AG08396 (cell line): ENCODE measurements at regions not wholly inside any gene's neighbourhood (a gene's known extent, or its start where the extent isn't known, plus 50 kb on each side); places are given as distances from the start of the nearest gene placed in this dataset.

Experiments
- DNase-seq: peaks from one replicate; pipeline ENCODE4 v3.0.0; 2012; ENCODE audit warnings: low spot score, mixed read lengths

DNA sequence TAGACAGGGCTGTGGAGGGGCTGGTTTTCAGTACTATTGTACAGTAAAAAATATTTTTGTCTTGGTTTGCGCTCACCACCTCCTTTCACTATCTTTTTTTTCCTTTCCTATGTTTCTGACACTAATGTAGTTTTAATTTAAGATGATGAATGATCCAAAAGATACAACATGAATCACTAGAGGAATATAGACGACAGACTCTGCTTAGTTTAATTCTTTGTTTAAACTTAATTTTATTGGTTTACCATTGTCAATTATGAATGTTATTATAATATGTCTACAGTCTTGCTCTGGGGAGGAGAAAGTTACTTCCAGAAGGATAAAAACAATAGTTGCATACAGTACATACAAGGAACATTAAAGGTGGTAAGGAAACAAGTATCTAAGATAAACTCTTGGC is 682.4 kb upstream of the ADGRL4 start:
- no peak for DNase-seq

DNA sequence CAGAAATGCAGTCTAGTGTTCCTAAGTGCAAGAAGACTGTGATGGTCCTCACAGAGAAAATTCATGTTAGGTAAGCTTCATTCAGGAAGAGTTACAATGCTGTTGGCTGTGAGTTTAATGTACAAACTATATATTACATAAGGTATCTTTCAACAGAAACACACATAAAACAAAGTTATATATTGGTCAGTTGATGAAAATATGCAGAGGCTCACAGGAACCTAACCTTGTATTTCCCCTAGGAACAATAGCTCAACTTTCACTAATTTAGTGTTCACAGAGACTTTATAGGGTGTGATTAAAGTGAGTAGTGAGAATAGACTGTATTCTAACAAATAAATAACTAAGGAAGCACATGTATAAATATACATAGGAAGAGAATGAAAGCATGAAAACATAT is 676.9 kb upstream of the ADGRL4 start:
- no peak for DNase-seq

DNA sequence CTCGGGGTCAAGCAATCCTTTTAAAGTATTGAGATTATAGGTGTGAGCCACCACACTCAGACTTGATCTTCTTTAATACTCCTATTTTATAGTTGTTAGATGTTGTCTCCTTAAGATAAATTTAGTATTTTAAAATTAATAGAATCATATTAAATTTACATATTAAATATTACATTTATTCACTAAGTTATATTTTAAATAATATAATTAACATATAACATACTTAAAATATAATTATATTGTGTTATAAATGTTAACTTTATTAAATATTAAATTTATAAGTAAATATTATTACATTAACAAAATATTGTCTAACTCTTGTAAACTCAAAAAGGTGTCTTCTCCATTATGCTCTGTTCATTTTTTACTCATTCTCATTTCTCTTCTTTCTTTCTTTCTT is 675.9 kb upstream of the ADGRL4 start:
- DNase-seq, result no peak

DNA sequence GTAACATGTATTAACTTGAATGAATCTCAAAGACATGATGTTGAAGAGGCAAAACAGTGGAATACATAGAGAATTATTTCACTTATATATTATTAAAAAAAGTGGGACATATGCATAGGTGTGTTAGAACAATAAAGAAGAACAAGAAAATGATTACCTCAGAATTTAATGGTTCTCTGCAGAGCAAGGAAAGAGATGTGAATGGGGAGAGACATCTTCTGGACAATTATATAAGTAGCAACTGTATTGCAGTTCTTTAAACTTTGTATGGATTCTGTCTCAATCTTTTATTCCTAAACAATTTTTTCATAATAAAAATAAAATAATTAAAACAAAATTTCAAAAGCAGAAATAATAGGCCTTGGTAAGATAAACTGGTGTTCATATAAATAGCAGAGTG is 674.9 kb upstream of the ADGRL4 start:
- DNase-seq, result no peak

DNA sequence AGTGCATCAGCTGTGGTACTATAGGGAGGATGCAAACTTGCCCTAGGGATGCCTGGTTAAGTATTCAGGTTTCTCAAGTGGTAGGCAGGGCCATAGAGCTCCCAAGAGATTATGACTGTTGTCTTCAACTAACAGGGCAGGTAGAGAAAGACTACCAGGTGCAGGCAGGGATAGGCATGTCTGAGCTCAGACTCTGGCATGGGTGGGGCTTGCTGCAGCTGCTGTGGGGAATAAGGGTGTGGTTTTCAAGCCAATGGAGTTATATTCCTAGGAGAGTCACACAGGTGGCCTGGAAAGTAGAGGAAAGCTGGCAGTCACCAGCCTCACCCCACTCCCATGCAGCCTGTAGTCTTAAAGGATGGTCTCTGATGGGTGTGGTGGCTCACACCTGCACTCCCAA is 673.4 kb upstream of the ADGRL4 start:
- no peak for DNase-seq

DNA sequence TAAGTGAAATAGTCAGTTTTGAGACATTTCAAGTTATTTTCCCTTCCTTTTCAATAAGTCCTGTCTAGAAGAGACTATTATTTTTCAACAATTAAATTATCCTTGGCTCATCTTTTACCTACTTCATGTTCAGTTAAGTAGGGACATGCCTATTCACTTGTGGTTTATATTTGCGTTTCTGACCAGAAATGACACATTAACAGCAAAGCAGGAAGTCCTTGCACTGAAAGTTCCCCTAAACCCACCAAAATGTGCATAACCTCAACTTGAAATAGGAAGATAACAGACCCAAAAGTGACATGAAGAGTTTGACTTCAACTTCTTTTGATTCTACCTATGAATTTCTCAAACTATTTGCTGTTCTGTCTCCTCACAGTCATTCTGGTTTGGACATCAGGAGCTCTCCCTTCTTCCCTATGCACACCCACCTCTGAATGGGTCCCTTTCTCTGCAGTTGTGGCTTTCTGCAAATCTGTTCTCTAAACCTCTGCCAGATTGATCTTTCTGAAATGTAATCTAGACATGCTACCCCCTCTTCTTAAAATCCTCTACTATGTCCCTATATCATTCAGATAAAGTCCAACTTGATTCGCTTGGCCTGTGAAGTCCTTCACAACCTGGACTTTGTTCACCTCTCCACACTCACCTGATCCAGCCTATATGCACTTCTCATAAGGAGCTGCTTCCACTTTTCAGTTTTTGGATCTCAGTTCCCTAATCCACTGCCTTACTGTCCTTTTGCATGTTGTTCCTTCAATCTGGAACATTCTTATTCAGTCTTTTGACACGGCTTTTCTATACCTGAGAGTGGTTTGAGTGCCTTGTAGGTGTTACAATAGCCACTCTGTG is 661.5 kb upstream of the ADGRL4 start:
- no peak for DNase-seq

DNA sequence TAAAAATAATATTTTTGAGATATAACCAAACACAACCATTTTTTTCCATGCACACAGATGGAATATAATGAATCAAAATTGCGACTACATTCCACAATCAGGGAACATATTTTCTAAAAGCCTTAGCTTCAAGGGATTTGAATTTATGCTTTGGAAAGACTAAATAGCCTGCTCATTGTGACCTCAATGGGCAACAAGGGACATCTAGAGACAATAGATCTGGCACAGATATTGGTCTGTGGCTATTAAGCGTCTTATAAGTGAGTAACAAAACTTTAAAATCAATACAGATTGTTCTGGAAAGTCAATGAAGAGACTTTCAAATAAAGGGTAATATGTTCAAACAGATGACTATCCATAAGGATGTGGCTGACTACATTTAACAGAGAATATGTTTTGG is 660.6 kb upstream of the ADGRL4 start:
- DNase-seq, result no peak

DNA sequence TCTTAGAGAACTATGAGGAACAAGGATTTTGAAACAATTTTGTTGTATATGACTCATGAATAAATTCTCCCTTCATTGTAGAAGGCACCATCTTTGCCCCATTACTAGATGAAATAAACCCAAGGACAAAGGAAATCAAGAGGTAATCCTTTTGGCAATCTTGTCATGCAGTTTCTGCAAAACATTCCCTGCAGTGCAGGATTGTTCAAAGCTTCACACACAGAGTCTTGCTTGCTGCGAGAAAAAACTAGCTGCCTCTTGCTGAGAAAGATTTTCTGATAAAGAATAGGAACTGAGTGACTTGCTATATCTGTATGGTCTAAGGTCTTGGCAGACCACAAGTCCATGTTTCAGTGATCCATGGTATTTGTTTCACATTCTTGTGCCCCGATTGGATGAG is 657.4 kb upstream of the ADGRL4 start:
- no peak for DNase-seq

DNA sequence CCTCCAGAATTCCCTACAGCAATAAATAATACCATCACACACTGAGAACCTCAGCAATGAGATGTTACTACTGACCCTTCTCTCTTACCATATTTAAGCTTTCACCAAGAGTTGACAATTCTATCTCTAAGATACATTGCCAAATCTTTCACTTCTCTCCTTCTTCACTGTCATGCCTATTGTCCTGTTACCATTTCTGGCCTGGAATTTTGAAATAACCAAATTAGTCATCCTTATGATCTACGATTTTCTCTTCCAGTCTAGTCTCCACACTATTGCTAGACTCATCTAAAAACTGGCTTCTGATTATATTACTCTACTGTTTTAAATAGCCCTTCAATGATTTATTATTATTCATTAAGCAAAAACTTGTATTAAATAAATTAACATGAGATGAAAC is 656.1 kb upstream of the ADGRL4 start:
- DNase-seq, result no peak

GRCh38 chr1:79660129-79660528 is 653.6 kb upstream of the ADGRL4 start:
- DNase-seq, result no peak

- DNase-seq, result no peak
Measured at GRCh38 chr1:79657951-79658658, 651.6 kb upstream of the ADGRL4 start.

GRCh38 chr1:79655876-79656275 is 649.3 kb upstream of the ADGRL4 start:
- no peak for DNase-seq

DNA sequence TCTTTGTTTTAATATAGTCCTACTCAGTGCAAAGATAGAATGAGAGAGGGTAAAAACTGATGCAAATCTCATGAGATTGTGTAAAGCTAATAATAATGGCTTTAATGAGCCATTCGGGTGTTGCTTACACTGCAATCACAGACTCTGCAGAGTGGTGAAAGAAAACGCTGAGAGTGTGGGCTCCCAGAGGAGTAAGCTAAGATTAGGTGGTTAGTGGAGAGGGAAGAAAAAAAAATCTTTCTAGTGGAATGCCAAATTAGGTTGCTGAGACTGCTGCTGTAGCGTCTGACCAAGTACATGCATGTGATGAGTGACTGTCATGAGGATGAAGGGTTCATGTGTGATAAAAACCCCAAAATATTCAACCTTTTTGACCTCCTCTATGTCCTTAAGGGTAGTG is 645.9 kb upstream of the ADGRL4 start:
- no peak for DNase-seq

DNA sequence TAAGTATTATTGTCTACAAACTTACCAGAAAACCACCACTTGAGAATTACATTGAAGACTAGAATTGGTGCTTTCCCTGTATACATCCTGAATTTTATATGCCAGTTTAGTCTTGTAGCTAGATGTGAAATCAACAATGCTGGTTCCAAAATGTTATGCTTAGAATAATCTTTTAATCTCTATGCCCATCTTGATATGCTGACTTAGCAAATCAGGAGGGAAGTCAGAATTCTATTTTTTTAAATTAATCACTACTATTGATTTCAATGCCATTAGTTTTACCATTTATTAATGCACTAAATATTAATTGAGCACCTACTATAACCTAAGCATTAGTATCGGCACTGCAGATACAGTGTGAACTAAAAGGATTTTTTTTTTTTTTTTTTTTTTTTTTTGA is 641.6 kb upstream of the ADGRL4 start:
- DNase-seq, result no peak

DNA sequence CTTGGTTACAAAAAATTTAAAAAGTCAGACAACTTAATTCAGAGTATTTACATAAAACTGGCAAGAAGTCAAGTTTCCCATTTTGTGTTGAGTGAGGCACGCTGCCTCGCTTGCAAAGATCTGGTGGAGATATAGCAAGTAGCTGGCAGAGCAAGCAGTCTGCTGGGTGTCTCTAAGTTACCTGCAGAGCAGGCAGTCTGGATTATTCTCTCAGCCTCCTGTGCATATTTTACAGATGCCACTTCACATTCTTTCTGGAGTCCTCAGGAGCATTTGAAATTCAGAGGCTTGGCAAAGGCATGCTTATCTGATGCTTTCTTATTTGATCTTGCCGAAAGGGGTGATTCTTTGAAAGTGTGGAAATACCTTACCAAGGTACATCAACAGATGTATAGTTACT is 640.4 kb upstream of the ADGRL4 start:
- no peak for DNase-seq

DNA sequence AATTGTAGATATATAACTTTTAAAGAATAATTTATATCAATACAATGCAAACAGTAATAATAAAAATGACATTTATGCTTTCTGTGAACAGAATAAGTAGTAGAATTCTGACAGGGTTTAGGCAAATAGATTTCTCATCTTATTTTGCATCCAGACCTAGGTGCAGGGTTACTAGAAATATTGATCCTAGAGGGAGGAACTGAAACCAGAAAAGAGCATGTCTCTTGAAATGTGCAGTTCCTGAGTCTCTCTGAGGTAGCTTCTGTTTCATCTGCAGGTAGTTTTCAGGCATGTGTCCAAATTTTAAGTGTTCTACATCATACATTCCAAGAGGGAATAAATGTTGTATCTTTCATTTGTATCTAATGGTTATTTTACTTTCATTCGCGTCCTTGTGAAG is 631.9 kb upstream of the ADGRL4 start:
- no peak for DNase-seq

DNA sequence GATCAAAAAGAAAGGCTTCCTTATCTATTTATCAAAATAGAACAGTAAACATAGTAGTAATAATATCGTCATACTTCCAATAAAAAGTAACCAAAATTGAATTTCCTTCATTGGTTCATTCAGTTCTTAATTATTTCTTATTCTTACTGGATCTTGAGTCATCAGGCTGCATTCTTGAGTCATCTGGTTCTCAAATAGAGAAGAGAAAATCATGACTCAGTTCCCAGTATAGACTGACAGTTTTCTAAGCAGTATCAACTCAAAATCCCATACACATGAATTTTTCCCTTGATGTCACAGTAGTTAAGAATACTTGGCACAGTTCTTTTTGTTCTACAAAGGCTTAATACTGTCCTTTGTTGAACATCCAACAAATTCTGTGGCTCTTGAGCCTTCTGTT is 626.9 kb upstream of the ADGRL4 start:
- DNase-seq, result peak; percentile 22

DNA sequence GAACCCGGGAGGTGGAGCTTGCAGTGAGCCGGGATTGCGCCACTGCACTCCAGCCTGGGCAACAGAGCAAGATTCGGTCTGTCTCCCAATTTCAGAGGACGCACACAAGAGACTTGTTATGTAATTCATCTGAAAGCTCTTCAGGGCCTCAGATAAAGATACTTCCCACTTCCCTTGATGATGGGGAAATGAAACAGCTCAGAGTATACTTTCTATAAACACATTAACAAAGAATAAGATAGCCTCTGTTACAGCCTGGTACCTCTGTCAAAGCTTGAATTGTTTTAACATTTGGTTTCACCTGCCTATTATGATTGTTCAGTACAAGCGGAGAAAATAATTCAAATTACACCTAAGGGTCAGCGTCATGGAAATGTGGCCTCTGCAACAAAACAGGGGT is 622.9 kb upstream of the ADGRL4 start:
- DNase-seq, result no peak

DNA sequence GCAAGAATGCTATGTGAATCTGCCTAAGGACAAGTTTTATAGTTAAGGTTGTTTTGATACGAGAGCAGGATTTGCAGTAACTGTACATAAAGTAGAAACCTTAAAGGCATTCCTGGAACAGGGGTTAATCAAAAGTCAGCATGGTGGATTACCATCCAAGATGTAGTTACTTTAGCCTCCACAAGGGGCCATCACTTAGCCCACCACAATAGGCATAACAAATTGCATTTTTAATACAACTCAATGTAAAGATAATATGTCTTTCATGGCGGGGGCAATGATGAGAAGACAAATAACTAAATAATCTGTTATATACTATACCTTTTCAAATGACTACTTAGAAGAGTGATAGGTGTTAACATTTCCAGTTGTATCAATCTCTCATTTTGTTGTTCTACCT is 611.2 kb upstream of the ADGRL4 start:
- DNase-seq, result no peak

DNA sequence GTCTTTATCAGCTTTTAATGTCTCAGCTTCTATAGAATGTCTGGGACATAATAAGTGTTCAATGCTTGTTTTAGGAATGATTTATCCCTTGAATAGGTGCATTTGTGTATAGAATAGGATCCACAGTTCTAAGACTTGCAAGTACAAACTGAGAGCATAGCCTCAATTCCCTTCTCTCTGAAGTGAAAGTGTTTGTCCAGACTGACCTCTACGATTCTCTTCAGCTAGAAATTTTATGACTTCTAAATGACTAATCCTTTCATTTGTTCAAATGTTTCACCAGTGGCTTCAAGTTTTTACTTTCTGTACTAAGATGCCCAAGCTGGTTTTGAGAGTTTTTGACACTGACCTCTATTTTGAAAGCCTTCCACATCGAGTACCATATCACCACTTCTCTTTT is 608.2 kb upstream of the ADGRL4 start:
- no peak for DNase-seq

GRCh38 chr1:79614106-79614505 is 607.6 kb upstream of the ADGRL4 start:
- no peak for DNase-seq

DNA sequence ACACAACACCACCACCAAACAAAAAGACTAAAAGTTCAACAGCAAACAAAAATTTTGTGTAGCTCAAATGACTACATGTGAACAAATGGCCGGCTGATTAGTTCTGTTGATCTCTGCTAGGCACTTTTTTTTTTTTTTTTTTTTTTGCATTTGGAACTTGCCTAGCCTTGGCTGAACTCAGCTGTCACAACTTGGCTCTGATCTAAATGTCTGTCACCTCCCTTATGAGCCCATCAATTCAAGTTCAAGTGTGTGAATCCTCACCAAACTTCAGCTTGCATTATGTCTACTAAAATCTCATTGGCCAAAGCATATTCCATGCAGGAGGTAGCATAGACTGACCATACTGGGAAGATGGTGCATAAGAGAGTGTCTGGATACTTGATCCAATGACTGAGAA is 606.5 kb upstream of the ADGRL4 start:
- DNase-seq, result no peak

DNA sequence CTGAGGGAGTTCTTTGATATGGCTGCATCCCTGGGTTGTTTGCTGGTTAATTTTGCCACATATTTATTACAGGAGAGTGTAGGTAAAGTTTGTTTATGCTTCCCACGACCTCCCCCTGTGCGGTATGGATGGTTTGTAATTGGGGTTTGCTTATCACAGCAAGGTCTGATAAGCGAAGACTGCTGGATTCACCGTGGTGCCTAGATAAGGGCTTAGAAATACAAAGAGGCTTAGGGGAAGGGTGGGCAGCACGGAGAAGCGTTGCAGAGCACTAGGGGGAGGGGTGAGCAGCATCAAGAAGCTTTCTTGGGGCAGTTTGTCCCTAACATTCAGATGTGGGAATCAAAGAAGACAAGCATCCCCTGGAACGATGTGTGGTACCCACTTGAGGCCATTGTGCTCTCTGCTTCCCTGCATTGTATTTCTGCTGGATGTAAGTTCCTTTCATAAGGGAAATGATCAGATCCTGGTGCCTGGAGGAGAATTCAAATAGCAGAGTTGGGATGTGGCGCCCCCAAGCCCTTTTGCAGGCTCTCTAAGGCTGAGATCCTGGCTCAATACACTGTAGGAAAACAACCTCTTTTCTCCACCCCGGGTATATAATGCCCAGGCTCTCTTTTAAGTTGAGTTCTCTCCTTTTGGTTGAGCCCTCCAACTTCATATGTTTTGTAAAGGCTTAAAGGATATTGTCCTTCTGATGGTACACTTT is 598.1 kb upstream of the ADGRL4 start:
- no peak for DNase-seq
